HG03439 (cell line): ENCODE measurements at regions not wholly inside any gene's neighbourhood (a gene's known extent, or its start where the extent isn't known, plus 50 kb on each side); places are given as distances from the start of the nearest gene placed in this dataset.

Source experiments
- ATAC-seq: cut with Tn5 transposase; IDR thresholded peaks from one replicate; pipeline ENCODE4 v1.9.1; 2021; ENCODE audit warnings: mild to moderate bottlenecking, moderate library complexity; ENCODE audit not compliant: unreplicated experiment

- no peak for ATAC-seq
Measured at GRCh38 chr9:80359941-80360881, 788.4 kb downstream of the TLE4 start.

- ATAC-seq = no peak
Measured at GRCh38 chr9:80359291-80359690, 787.5 kb downstream of the TLE4 start.

DNA sequence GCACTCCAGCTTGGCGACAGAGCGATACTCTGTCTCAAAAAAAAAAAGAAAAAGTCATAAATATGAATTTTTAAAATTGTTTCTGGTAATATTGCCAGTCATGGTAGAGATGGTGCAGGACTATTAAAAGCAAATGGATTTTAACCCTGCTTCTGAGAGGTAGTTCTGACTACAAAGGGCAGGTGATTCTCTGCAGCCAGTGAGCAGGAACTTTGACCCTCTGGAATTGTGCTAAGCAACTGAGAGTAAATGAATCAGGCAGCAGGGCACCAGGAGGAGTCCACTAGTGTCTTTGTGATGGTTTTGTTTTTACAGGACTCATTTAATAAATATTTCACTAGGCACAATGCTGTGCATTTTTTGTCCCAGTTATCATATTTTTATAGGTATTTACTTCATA, 781.2 kb downstream of the TLE4 start:
- ATAC-seq = no peak

GRCh38 chr9:80351612-80352011, 779.8 kb downstream of the TLE4 start:
- ATAC-seq = no peak

- ATAC-seq = no peak
Measured at GRCh38 chr9:80326105-80326504, 754.3 kb downstream of the TLE4 start.

GRCh38 chr9:80320916-80321315, 749.2 kb downstream of the TLE4 start:
- no peak for ATAC-seq

- ATAC-seq = no peak
Measured at GRCh38 chr9:80320480-80320879, 748.7 kb downstream of the TLE4 start.

- no peak for ATAC-seq
Measured at GRCh38 chr9:80305136-80305535, 733.4 kb downstream of the TLE4 start.

DNA sequence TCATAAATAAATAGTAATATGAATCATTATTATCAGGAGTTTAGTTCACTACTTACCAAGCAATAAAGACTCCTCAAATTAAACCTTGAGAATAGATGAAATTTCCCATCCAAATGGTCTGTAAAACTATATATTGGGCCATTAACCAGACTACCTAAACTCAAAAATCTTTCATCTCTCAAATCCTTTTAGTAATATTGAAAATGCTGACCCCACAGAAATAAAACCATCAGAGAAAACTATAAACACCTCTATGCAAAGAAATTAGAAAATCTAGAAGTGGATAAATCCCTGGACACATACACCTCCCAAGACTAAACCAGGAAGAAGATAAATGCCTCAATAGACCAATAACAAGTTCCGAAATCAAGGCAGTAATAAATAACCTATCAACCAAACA, 723.2 kb downstream of the TLE4 start:
- ATAC-seq = no peak

- ATAC-seq = no peak
Measured at GRCh38 chr9:80294318-80294717, 722.6 kb downstream of the TLE4 start.

DNA sequence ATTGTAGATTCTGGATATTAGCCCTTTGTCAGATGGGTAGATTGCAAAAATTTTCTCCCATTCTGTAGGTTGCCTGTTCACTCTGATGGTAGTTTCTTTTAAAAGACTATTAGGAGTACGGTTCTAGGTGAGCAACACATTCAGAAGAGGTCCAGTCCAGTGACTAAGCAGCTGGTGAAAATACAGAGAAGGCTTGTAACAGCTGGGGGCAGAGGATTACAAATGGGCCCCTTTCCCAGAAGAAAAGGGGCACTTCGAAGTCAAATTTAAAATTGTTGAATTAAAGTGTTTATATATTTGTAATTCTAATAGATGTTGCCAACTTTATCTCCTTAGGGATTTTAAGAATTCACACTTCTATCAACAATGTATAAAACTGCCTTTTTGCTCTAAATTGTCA, 720.5 kb downstream of the TLE4 start:
- no peak for ATAC-seq

DNA sequence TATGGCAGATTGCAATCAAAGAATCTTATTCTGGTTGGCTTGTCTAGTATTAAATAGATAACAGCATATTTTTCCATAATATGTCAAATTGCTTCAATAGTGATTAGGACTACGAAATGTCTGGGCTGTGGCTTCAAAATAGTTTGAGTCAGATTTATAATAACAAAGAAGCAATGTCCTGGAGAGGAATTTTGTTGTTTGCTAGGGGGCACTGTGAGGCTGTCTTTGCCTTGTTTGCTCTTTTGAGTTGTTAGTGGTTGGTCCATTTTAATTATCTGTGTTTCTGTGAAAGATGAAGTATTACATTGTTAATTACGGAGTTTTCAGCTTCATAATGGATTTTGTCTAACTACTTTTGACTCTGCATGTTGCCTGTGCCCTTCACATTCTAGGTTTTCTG, 713.6 kb downstream of the TLE4 start:
- ATAC-seq = no peak

- ATAC-seq = no peak
Measured at GRCh38 chr9:80282766-80283165, 711.0 kb downstream of the TLE4 start.

- no peak for ATAC-seq
Measured at GRCh38 chr9:80259079-80259478, 687.3 kb downstream of the TLE4 start.

GRCh38 chr9:80251778-80252177, 680.0 kb downstream of the TLE4 start:
- no peak for ATAC-seq

DNA sequence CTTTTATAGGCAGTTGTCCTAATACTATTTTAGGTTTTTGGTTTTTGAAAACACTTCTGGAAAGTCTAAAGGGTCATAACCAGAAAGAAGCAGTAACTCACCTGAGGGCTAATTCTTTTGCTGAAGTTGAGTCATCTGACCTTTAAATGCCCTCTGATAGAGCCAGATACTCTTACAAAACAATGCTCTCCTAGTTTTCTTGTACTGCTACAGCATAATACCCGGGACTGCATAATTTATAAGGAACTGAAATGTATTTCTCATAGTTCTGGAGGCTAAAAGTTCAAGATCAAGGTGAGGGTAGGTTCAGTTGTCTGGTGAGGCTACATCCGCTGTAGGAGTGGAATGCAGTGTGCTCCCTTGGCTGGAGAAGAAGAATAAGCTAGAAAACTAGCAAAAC, 670.3 kb downstream of the TLE4 start:
- no peak for ATAC-seq

- no peak for ATAC-seq
Measured at GRCh38 chr9:80235752-80236151, 664.0 kb downstream of the TLE4 start.

DNA sequence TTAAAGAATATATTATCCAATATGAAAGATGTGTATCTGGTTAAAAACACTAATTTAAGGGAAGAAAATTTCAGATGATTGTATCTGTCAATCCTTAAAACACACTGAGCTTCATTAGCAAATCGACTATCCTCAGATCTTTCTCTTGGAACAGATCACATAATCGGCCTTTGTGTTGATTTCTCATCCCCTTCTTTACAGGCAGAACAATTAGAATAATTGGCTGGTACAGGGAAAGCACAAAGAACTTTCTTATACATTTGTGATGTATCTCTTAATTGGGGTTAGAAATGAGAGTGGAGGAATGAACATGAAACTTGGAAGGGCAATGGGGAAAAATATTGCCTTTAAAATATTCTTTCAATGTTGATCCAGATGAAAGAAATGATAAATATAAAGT, 662.1 kb downstream of the TLE4 start:
- ATAC-seq = no peak

GRCh38 chr9:80233102-80233843, 661.5 kb downstream of the TLE4 start:
- no peak for ATAC-seq

- ATAC-seq = no peak
Measured at GRCh38 chr9:80231318-80232236, 659.8 kb downstream of the TLE4 start.

GRCh38 chr9:80223897-80224296, 652.1 kb downstream of the TLE4 start:
- no peak for ATAC-seq
